ENCODE measurements at regions not wholly inside any gene's neighbourhood (a gene's known extent, or its start where the extent isn't known, plus 50 kb on each side); places are given as distances from the start of the nearest gene placed in this dataset.

GRCh38 chr12:78271546-78271945, 440.9 kb downstream of the NAV3 start:
- TF ChIP-seq CTCF (IDR thresholded peaks at IDR 0.05), result no peak
- TF ChIP-seq POLR2A (IDR thresholded peaks at IDR 0.05), result no peak
- no peak for TF ChIP-seq EP300 (IDR thresholded peaks at IDR 0.05)

All from suprapubic skin (tissue), 3 donors.